Loucy (cell line): ENCODE measurements at regions not wholly inside any gene's neighbourhood (a gene's known extent, or its start where the extent isn't known, plus 50 kb on each side); places are given as distances from the start of the nearest gene placed in this dataset.

Experiments
- H2AFZ ChIP-seq: fragments of 200-600 bp; sonication (generic); 2 replicates; pipeline ENCODE4 v1.6.0; 2016; ENCODE audit warnings: antibody characterized with exemption, mild to moderate bottlenecking, low read length, moderate library complexity
- H3F3A ChIP-seq: fragments of 200-600 bp; 2 replicates; pipeline ENCODE4 v1.6.0; 2016; ENCODE audit warnings: antibody characterized with exemption, low read depth, mild to moderate bottlenecking
- H3K27me3 ChIP-seq: fragments of 200-600 bp; sonication (generic); 2 replicates; pipeline ENCODE4 v1.6.1; 2014; ENCODE audit warnings: low read length, mild to moderate bottlenecking; ENCODE audit not compliant: insufficient read depth, poor library complexity, severe bottlenecking
- H3K36me3 ChIP-seq: fragments of 200-600 bp; sonication (generic); 2 replicates; pipeline ENCODE4 v1.6.1; 2016; ENCODE audit warnings: low read length; ENCODE audit not compliant: insufficient read depth
- H3K4me1 ChIP-seq: fragments of 200-600 bp; sonication (generic); 2 replicates; pipeline ENCODE4 v1.5.1; 2014; ENCODE audit warnings: low read length, mild to moderate bottlenecking; ENCODE audit not compliant: insufficient read depth, poor library complexity, severe bottlenecking
- H3K4me2 ChIP-seq: fragments of 200-600 bp; sonication (generic); 2 replicates; pipeline ENCODE4 v1.6.0; 2014; ENCODE audit warnings: antibody characterized with exemption, low read length, low read depth, mild to moderate bottlenecking; ENCODE audit not compliant: poor library complexity, severe bottlenecking
- H3K4me3 ChIP-seq: fragments of 200-600 bp; sonication (generic); 2 replicates; pipeline ENCODE4 v1.5.1; 2014; ENCODE audit warnings: low read length, mild to moderate bottlenecking, mixed read lengths; ENCODE audit not compliant: poor library complexity, severe bottlenecking
- H3K79me2 ChIP-seq: fragments of 200-600 bp; sonication (generic); 2 replicates; pipeline ENCODE4 v1.6.1; 2014; ENCODE audit warnings: low read length; ENCODE audit not compliant: insufficient read depth
- H3K9ac ChIP-seq: fragments of 200-600 bp; sonication (generic); 2 replicates; pipeline ENCODE4 v1.6.0; 2014; ENCODE audit warnings: mild to moderate bottlenecking, low read depth, low read length, moderate library complexity; ENCODE audit not compliant: poor library complexity, severe bottlenecking
- H3K9me2 ChIP-seq: fragments of 200-600 bp; sonication (generic); replicated peaks from 2 replicates; pipeline ENCODE4 v1.6.1; 2016; ENCODE audit warnings: low read depth, low read length, mixed read lengths
- H3K9me3 ChIP-seq: fragments of 200-600 bp; sonication (generic); 2 replicates; pipeline ENCODE4 v1.6.1; 2014; ENCODE audit warnings: mild to moderate bottlenecking, antibody characterized with exemption, low read length, low read depth; ENCODE audit not compliant: insufficient read depth
- H4K20me1 ChIP-seq: fragments of 200-600 bp; sonication (generic); 2 replicates; pipeline ENCODE4 v1.6.0; 2014; ENCODE audit warnings: antibody characterized with exemption, low read length, mild to moderate bottlenecking; ENCODE audit not compliant: insufficient read depth, poor library complexity, severe bottlenecking
- CTCF ChIP-seq: fragments of 200-600 bp; sonication (generic); conservative IDR thresholded peaks from 2 replicates; pipeline ENCODE4 v1.5.1; 2014; ENCODE audit warnings: mild to moderate bottlenecking, antibody characterized with exemption, low read length
- EZH2phosphoT487 ChIP-seq: fragments of 200-600 bp; IDR thresholded peaks from 2 replicates; pipeline ENCODE4 v1.6.1; 2018; ENCODE audit warnings: antibody characterized with exemption, mild to moderate bottlenecking, moderate library complexity, borderline replicate concordance

- H4K20me1 ChIP-seq: no peaks in the 10 kb centered on the region
- no peaks in the 10 kb centered on the region for H3K9me3 ChIP-seq
- H3K27me3 ChIP-seq: no peaks in the 10 kb centered on the region
- H3F3A ChIP-seq: no peaks in the 10 kb centered on the region
- no peaks in the 10 kb centered on the region for H3K79me2 ChIP-seq
- no peaks in the 10 kb centered on the region for H3K4me1 ChIP-seq
- H3K4me3 ChIP-seq: no peak overlapping the region
- no peaks in the 10 kb centered on the region for H3K9me2 ChIP-seq
- TF ChIP-seq EZH2phosphoT487: no peak
- TF ChIP-seq CTCF: no peak
- no peak overlapping the region for H3K4me2 ChIP-seq
- H3K36me3 ChIP-seq: no peaks in the 10 kb centered on the region
- H2AFZ ChIP-seq: no peak overlapping the region
- no peak overlapping the region for H3K9ac ChIP-seq
These were observed 157.3 kb downstream of the NTMT2 start for GRCh38 chr1:170303034-170303433.

- Histone ChIP-seq H3K79me2 (no peaks in the 10 kb centered on the region), H3K27me3 (no peaks in the 10 kb centered on the region), H3K4me2 (no peak overlapping the region), H3K36me3 (no peaks in the 10 kb centered on the region), H4K20me1 (no peaks in the 10 kb centered on the region), H3K9me3 (no peaks in the 10 kb centered on the region), H3K4me1 (no peaks in the 10 kb centered on the region), H3K9me2 (no peaks in the 10 kb centered on the region), H3F3A (no peaks in the 10 kb centered on the region), H3K9ac (no peak overlapping the region), H2AFZ (no peak overlapping the region), H3K4me3 (no peak overlapping the region)
- TF ChIP-seq EZH2phosphoT487 (no peak), CTCF (no peak)
These were observed 160.2 kb downstream of the NTMT2 start for GRCh38 chr1:170305777-170306512.

- no peaks in the 10 kb centered on the region for H3K9me3 ChIP-seq
- H2AFZ ChIP-seq: no peak overlapping the region
- H4K20me1 ChIP-seq: no peaks in the 10 kb centered on the region
- no peak overlapping the region for H3K9ac ChIP-seq
- H3K36me3 ChIP-seq: no peaks in the 10 kb centered on the region
- no peak for TF ChIP-seq EZH2phosphoT487
- no peak for TF ChIP-seq CTCF
- no peaks in the 10 kb centered on the region for H3K4me1 ChIP-seq
- H3K4me2 ChIP-seq: no peak overlapping the region
- no peaks in the 10 kb centered on the region for H3K9me2 ChIP-seq
- H3K27me3 ChIP-seq: no peaks in the 10 kb centered on the region
- no peaks in the 10 kb centered on the region for H3F3A ChIP-seq
- H3K4me3 ChIP-seq: no peak overlapping the region
- H3K79me2 ChIP-seq: no peaks in the 10 kb centered on the region
These were observed 160.8 kb downstream of the NTMT2 start for GRCh38 chr1:170306513-170306910.
